Naive thymus-derived CD4-positive, alpha-beta T cell (primary cell): ENCODE measurements at regions not wholly inside any gene's neighbourhood (a gene's known extent, or its start where the extent isn't known, plus 50 kb on each side); places are given as distances from the start of the nearest gene placed in this dataset.
A peak's percentile ranks its signal among the peaks of the same experiment; 100 is the strongest.

Experiments used
- ATAC-seq: fragments of 150-1000 bp; cut with Tn5 transposase; 2 replicates; pipeline ENCODE4 v1.10.0; 2021; ENCODE audit warnings: mild to moderate bottlenecking, moderate library complexity
- CTCF ChIA-PET: fragments of 350-600 bp; sonication (Branson Sonifier 250); formaldehyde crosslinking; loops from one replicate; lab custom pipeline; 2021; ENCODE audit warnings: antibody characterized with exemption; lab: Charles Lee
- POLR2A ChIA-PET: fragments of 350-600 bp; sonication (Branson Sonifier 250); formaldehyde crosslinking; loops from one replicate; lab custom pipeline; 2021; ENCODE audit warnings: antibody characterized with exemption, inconsistent platforms; lab: Charles Lee
- DNase-seq, 9 donors: peaks; one replicate each; pipeline versions ENCODE4 v3.0.0 to v3.0.0-alpha.2; 2020 to 2022; ENCODE audit warnings: mixed read lengths in 1 of 9
- H3K27ac ChIP-seq: one replicate; pipeline ENCODE4 v1.7.0; 2013; ENCODE audit warnings: mild to moderate bottlenecking, low read depth, low read length, moderate library complexity
- H3K27me3 ChIP-seq, 2 donors: one replicate each; pipeline ENCODE4 v1.7.0; 2013; ENCODE audit warnings: low read length in 2 of 2, mild to moderate bottlenecking in 2 of 2, moderate library complexity in 2 of 2; ENCODE audit not compliant: control insufficient read depth in 2 of 2, insufficient read depth in 2 of 2
- H3K36me3 ChIP-seq, 3 experiments: 1 replicate in 2 of 3; 2 replicates in 1 of 3; pipeline ENCODE4 v1.7.0; 2013; ENCODE audit warnings: low read length in 3 of 3, mild to moderate bottlenecking in 3 of 3, moderate library complexity in 1 of 3; ENCODE audit not compliant: insufficient read depth in 3 of 3, control insufficient read depth in 2 of 3
- H3K4me1 ChIP-seq, 2 donors: one replicate each; pipeline ENCODE4 v1.7.0; 2013; ENCODE audit warnings: low read length in 2 of 2, mild to moderate bottlenecking in 2 of 2, moderate library complexity in 1 of 2; ENCODE audit not compliant: control insufficient read depth in 2 of 2, insufficient read depth in 2 of 2
- H3K4me3 ChIP-seq: 2 replicates; pipeline ENCODE4 v1.7.0; 2013; ENCODE audit warnings: mild to moderate bottlenecking, low read length
- H3K9me3 ChIP-seq, 3 experiments: 1 replicate in 2 of 3; 2 replicates in 1 of 3; pipeline ENCODE4 v1.7.0; 2013; ENCODE audit warnings: low read length in 3 of 3; ENCODE audit not compliant: control insufficient read depth in 2 of 3
- H3K27ac Mint-ChIP-seq, 9 donors: one replicate each; pipeline ENCODE4 v1.8.0; 2020 to 2022; ENCODE audit warnings: mixed read lengths in 9 of 9, mild to moderate bottlenecking in 8 of 9, moderate library complexity in 5 of 9, inconsistent platforms in 2 of 9
- H3K27me3 Mint-ChIP-seq, 5 donors: one replicate each; pipeline ENCODE4 v1.8.0; 2021 to 2022; ENCODE audit warnings: mixed read lengths in 5 of 5, mild to moderate bottlenecking in 1 of 5
- H3K36me3 Mint-ChIP-seq, 5 donors: one replicate each; pipeline ENCODE4 v1.8.0; 2020 to 2022; ENCODE audit warnings: mixed read lengths in 5 of 5, mild to moderate bottlenecking in 3 of 5, inconsistent platforms in 1 of 5
- H3K4me1 Mint-ChIP-seq, 7 donors: one replicate each; pipeline ENCODE4 v1.8.0; 2020 to 2022; ENCODE audit warnings: mixed read lengths in 7 of 7, mild to moderate bottlenecking in 3 of 7, inconsistent platforms in 1 of 7
- H3K4me3 Mint-ChIP-seq, 10 donors: one replicate each; pipeline ENCODE4 v1.8.0; 2020 to 2022; ENCODE audit warnings: mild to moderate bottlenecking in 10 of 10, mixed read lengths in 10 of 10, moderate library complexity in 6 of 10, inconsistent platforms in 2 of 10
- H3K9me3 Mint-ChIP-seq, 11 donors: one replicate each; pipeline ENCODE4 v1.8.0; 2020 to 2022; ENCODE audit warnings: mixed read lengths in 11 of 11, mild to moderate bottlenecking in 4 of 11, inconsistent platforms in 1 of 11, moderate library complexity in 1 of 11
- intact Hi-C, 2 donors: fragments of 100-400 bp; cut with micrococcal nuclease; formaldehyde crosslinking; loops; one replicate each; pipeline ENCODE4 v1.15.1; 2023

- H3K27ac Mint-ChIP-seq: no peak overlapping the region
- no peak overlapping the region for H3K27ac ChIP-seq
- ATAC-seq (no peak), DNase-seq (no peak)
- no peaks in the 10 kb centered on the region for H3K27me3 ChIP-seq
- no peaks in the 10 kb centered on the region for H3K36me3 ChIP-seq
- H3K9me3 Mint-ChIP-seq: no peaks in the 10 kb centered on the region
- ChIA-PET POLR2A (no interaction called here), CTCF (no interaction called here)
- H3K4me1 Mint-ChIP-seq: peaks cover 13 to 23% (median 19%) of the 10 kb centered on the region in 7 donors
- no peak overlapping the region for H3K4me3 ChIP-seq
- no peak overlapping the region for H3K4me3 Mint-ChIP-seq
- H3K36me3 Mint-ChIP-seq: peaks cover under 1 to 23% (median 5%) of the 10 kb centered on the region in 5 donors
- H3K4me1 ChIP-seq: peaks cover 6 to 17% of the 10 kb centered on the region in 2 donors
- H3K27me3 Mint-ChIP-seq: no peaks in the 10 kb centered on the region
- no peaks in the 10 kb centered on the region for H3K9me3 ChIP-seq
- intact Hi-C loops: loop anchor here in 1 of 2 donors (5.0 kb wide), 1 partner anchor 43 kb away; no protein-coding TSS in a partner anchor
These were observed 50.1 kb downstream of the CEP43 start for GRCh38 chr6:167049275-167049674.

- Histone ChIP-seq H3K9me3 (no peaks in the 10 kb centered on the region), H3K4me3 (no peak overlapping the region), H3K27me3 (no peaks in the 10 kb centered on the region), H3K27ac (no peak overlapping the region), H3K4me1 (peaks cover 10 to 17% of the 10 kb centered on the region in 2 donors), H3K36me3 (no peaks in the 10 kb centered on the region)
- ChIA-PET CTCF (no interaction called here), POLR2A (interaction anchor here (0.6 kb wide), 1 partner anchor 320 kb away, joined by 4 read pairs; no protein-coding TSS in a partner anchor)
- peaks cover 0 to 18% (median 5%) of the 10 kb centered on the region in 5 donors for H3K36me3 Mint-ChIP-seq
- no peak for ATAC-seq
- H3K9me3 Mint-ChIP-seq: no peaks in the 10 kb centered on the region
- DNase-seq: no peak
- no peak overlapping the region for H3K27ac Mint-ChIP-seq
- intact Hi-C loops: no loop called here
- H3K4me3 Mint-ChIP-seq: no peak overlapping the region
- H3K4me1 Mint-ChIP-seq: peaks cover 18 to 30% (median 27%) of the 10 kb centered on the region in 7 donors
- H3K27me3 Mint-ChIP-seq: peaks cover 0 to 3% (median 0%) of the 10 kb centered on the region in 5 donors
These were observed 51.7 kb downstream of the CEP43 start for GRCh38 chr6:167050903-167051302.

GRCh38 chr6:167053895-167054530 lies 54.8 kb downstream of the CEP43 start:
- peaks cover 0 to 1% (median 0%) of the 10 kb centered on the region in 11 donors for H3K9me3 Mint-ChIP-seq
- Histone ChIP-seq H3K4me3 (no peak overlapping the region), H3K4me1 (peaks cover 10 to 23% of the 10 kb centered on the region in 2 donors), H3K36me3 (no peaks in the 10 kb centered on the region), H3K27me3 (no peaks in the 10 kb centered on the region), H3K9me3 (no peaks in the 10 kb centered on the region), H3K27ac (no peak overlapping the region)
- H3K27me3 Mint-ChIP-seq: peaks cover 0 to 18% (median 0%) of the 10 kb centered on the region in 5 donors
- H3K4me3 Mint-ChIP-seq: no peak overlapping the region
- ChIA-PET CTCF (interaction anchor here (1.0 to 1.2 kb wide), 2 partner anchors 34 to 88 kb away, joined by 3 read pairs; no protein-coding TSS in a partner anchor), POLR2A (no interaction called here)
- no peak for DNase-seq
- H3K4me1 Mint-ChIP-seq: peaks cover 5 to 30% (median 24%) of the 10 kb centered on the region in 7 donors
- H3K27ac Mint-ChIP-seq: no peak overlapping the region
- ATAC-seq: no peak
- intact Hi-C loops: no loop called here
- peaks cover 0 to 24% (median 5%) of the 10 kb centered on the region in 5 donors for H3K36me3 Mint-ChIP-seq

GRCh38 chr6:167054987-167055386 lies 55.8 kb downstream of the CEP43 start:
- H3K4me3 ChIP-seq: no peak overlapping the region
- no peak for ATAC-seq
- CTCF ChIA-PET: interaction anchor here (1.2 kb wide), 1 partner anchor 87 kb away, joined by 3 read pairs; no protein-coding TSS in a partner anchor

GRCh38 chr6:167056370-167056769 lies 57.2 kb downstream of the CEP43 start:
- Mint-ChIP-seq H3K9me3 (peaks cover 0 to 1% (median 0%) of the 10 kb centered on the region in 11 donors), H3K27ac (peak overlapping the region in 2 of 9 donors; percentile 29 to 41), H3K36me3 (peaks cover 0 to 17% (median 0%) of the 10 kb centered on the region in 5 donors), H3K27me3 (peaks cover 0 to 33% (median 0%) of the 10 kb centered on the region in 5 donors), H3K4me1 (peaks cover 3 to 30% (median 23%) of the 10 kb centered on the region in 7 donors), H3K4me3 (peak overlapping the region in 3 of 10 donors; percentile 10 to 25 (median 12))
- ChIA-PET POLR2A (interaction anchor here (1.0 kb wide), 2 partner anchors 8 to 15 kb away, joined by 3 read pairs; no protein-coding TSS in a partner anchor), CTCF (no interaction called here)
- H3K4me1 ChIP-seq: peaks cover 10 to 23% of the 10 kb centered on the region in 2 donors
- H3K9me3 ChIP-seq: no peaks in the 10 kb centered on the region
- no peaks in the 10 kb centered on the region for H3K36me3 ChIP-seq
- ATAC-seq: peak; percentile 70
- no peak overlapping the region for H3K4me3 ChIP-seq
- no peaks in the 10 kb centered on the region for H3K27me3 ChIP-seq
- DNase-seq: peak in 6 of 9 donors; percentile 24 to 45 (median 32)
- H3K27ac ChIP-seq: no peak overlapping the region
- intact Hi-C loops: no loop called here

More at GRCh38 chr6:167054987-167055386, 55.8 kb downstream of the CEP43 start:
- POLR2A ChIA-PET: no interaction called here
- peaks cover 0 to 22% (median 0%) of the 10 kb centered on the region in 5 donors for H3K27me3 Mint-ChIP-seq
- DNase-seq: no peak
- intact Hi-C loops: no loop called here
- no peak overlapping the region for H3K27ac Mint-ChIP-seq
- no peaks in the 10 kb centered on the region for H3K9me3 ChIP-seq
- no peaks in the 10 kb centered on the region for H3K36me3 ChIP-seq
- H3K4me3 Mint-ChIP-seq: peak overlapping the region in 1 of 10 donors; percentile 11
- peaks cover 3 to 30% (median 24%) of the 10 kb centered on the region in 7 donors for H3K4me1 Mint-ChIP-seq
- peaks cover 0 to 21% (median 2%) of the 10 kb centered on the region in 5 donors for H3K36me3 Mint-ChIP-seq
- H3K27ac ChIP-seq: no peak overlapping the region
- no peaks in the 10 kb centered on the region for H3K27me3 ChIP-seq
- peaks cover 0 to 1% (median 0%) of the 10 kb centered on the region in 11 donors for H3K9me3 Mint-ChIP-seq
- peaks cover 10 to 23% of the 10 kb centered on the region in 2 donors for H3K4me1 ChIP-seq

- Histone ChIP-seq H3K4me3 (no peak overlapping the region), H3K36me3 (no peaks in the 10 kb centered on the region), H3K27ac (no peak overlapping the region), H3K9me3 (no peaks in the 10 kb centered on the region), H3K27me3 (no peaks in the 10 kb centered on the region), H3K4me1 (peaks cover 10 to 23% of the 10 kb centered on the region in 2 donors)
- Mint-ChIP-seq H3K4me3 (no peak overlapping the region), H3K4me1 (peaks cover 3 to 30% (median 23%) of the 10 kb centered on the region in 7 donors), H3K27ac (no peak overlapping the region), H3K9me3 (peaks cover 0 to 10% (median 2%) of the 10 kb centered on the region in 11 donors), H3K27me3 (peaks cover 0 to 44% (median 4%) of the 10 kb centered on the region in 5 donors), H3K36me3 (peaks cover 0 to 14% (median 0%) of the 10 kb centered on the region in 5 donors)
- ATAC-seq: no peak
- ChIA-PET CTCF (no interaction called here), POLR2A (no interaction called here)
- intact Hi-C loops: no loop called here
- DNase-seq: no peak
These were observed 59.1 kb downstream of the CEP43 start for GRCh38 chr6:167058261-167058660.
